Mesendoderm (in vitro differentiated cells): ENCODE measurements at regions not wholly inside any gene's neighbourhood (a gene's known extent, or its start where the extent isn't known, plus 50 kb on each side); places are given as distances from the start of the nearest gene placed in this dataset.

ENCODE experiments used
- DNase-seq: peaks from one replicate; pipeline ENCODE4 v3.0.0; 2013
- H2AK5ac ChIP-seq: 2 replicates; pipeline ENCODE4 v1.6.1; 2013; ENCODE audit warnings: low read length, inconsistent platforms
- H2BK120ac ChIP-seq: 2 replicates; pipeline ENCODE4 v1.6.1; 2013; ENCODE audit warnings: low read depth, mild to moderate bottlenecking, low read length, moderate library complexity, mixed read lengths
- H2BK15ac ChIP-seq: replicated peaks from 2 replicates; pipeline ENCODE4 v1.6.1; 2013; ENCODE audit warnings: low read depth, mild to moderate bottlenecking, moderate library complexity
- H2BK5ac ChIP-seq: 2 replicates; pipeline ENCODE4 v1.6.1; 2013; ENCODE audit warnings: low read length, inconsistent platforms
- H3K18ac ChIP-seq: 2 replicates; pipeline ENCODE4 v1.6.1; 2013; ENCODE audit warnings: mild to moderate bottlenecking, low read length, mixed read lengths
- H3K23ac ChIP-seq: one replicate; pipeline ENCODE4 v1.6.1; 2013; ENCODE audit warnings: low read length
- H3K27ac ChIP-seq: 2 replicates; pipeline ENCODE4 v1.5.1; 2013; ENCODE audit warnings: low read depth, mild to moderate bottlenecking, inconsistent platforms, low read length, moderate library complexity
- H3K27me3 ChIP-seq: 2 replicates; pipeline ENCODE4 v1.6.1; 2013; ENCODE audit warnings: low read length, control low read depth, mild to moderate bottlenecking, inconsistent platforms; ENCODE audit not compliant: insufficient read depth, poor library complexity
- H3K36me3 ChIP-seq: 2 replicates; pipeline ENCODE4 v1.6.1; 2013; ENCODE audit warnings: low read length, inconsistent platforms; ENCODE audit not compliant: control insufficient read depth, insufficient read depth
- H3K4ac ChIP-seq: one replicate; pipeline ENCODE4 v1.6.1; 2013; ENCODE audit warnings: low read depth, mild to moderate bottlenecking, low read length, moderate library complexity
- H3K4me1 ChIP-seq: 2 replicates; pipeline ENCODE4 v1.6.1; 2013; ENCODE audit warnings: low read depth, low read length, inconsistent platforms; ENCODE audit not compliant: control insufficient read depth
- H3K4me2 ChIP-seq: 2 replicates; pipeline ENCODE4 v1.6.1; 2013; ENCODE audit warnings: low read length
- H3K4me3 ChIP-seq: 2 replicates; pipeline ENCODE4 v1.5.1; 2013; ENCODE audit warnings: mild to moderate bottlenecking, low read length
- H3K56ac ChIP-seq: one replicate; pipeline ENCODE4 v1.6.1; 2013; ENCODE audit warnings: low read length
- H3K79me1 ChIP-seq: 2 replicates; pipeline ENCODE4 v1.6.1; 2013; ENCODE audit warnings: low read length, inconsistent platforms
- H3K79me2 ChIP-seq: 2 replicates; pipeline ENCODE4 v1.6.1; 2013; ENCODE audit warnings: mild to moderate bottlenecking, low read length; ENCODE audit not compliant: control insufficient read depth, insufficient read depth
- H3K9ac ChIP-seq: 2 replicates; pipeline ENCODE4 v1.6.1; 2013; ENCODE audit warnings: low read length, inconsistent platforms
- H4K5ac ChIP-seq: one replicate; pipeline ENCODE4 v1.6.1; 2013; ENCODE audit warnings: low read length
- H4K8ac ChIP-seq: one replicate; pipeline ENCODE4 v1.6.1; 2013; ENCODE audit warnings: low read depth, mild to moderate bottlenecking, control low read depth, low read length, moderate library complexity
- WGBS: extraction: QIAGEN DNeasy Blood & Tissue Kit; methylation state at CpG from one replicate; pipeline ENCODE4 v1.1.7; 2013; ENCODE audit warnings: low lambda C conversion rate, missing lambda C conversion rate; ENCODE audit not compliant: insufficient coverage; ENCODE audit errors: extremely low coverage; 5-methylcytosine and 5-hydroxymethylcytosine counted together

GRCh38 chr6:152909241-152909640, 73.6 kb downstream of the FBXO5 start:
- H2BK15ac ChIP-seq = no peak overlapping the region
- no peak overlapping the region for H3K18ac ChIP-seq
- H3K23ac ChIP-seq = no peak overlapping the region
- H3K56ac ChIP-seq = no peak overlapping the region
- no peaks in the 10 kb centered on the region for H3K79me2 ChIP-seq
- DNase-seq = no peak
- no peak overlapping the region for H2AK5ac ChIP-seq
- H3K4me3 ChIP-seq = no peak overlapping the region
- H4K5ac ChIP-seq = no peak overlapping the region
- H2BK120ac ChIP-seq = no peak overlapping the region
- no peaks in the 10 kb centered on the region for H3K27me3 ChIP-seq
- H3K9ac ChIP-seq = no peak overlapping the region
- no peaks in the 10 kb centered on the region for H3K4me1 ChIP-seq
- no peak overlapping the region for H4K8ac ChIP-seq
- H3K4me2 ChIP-seq = no peak overlapping the region
- H3K79me1 ChIP-seq = no peaks in the 10 kb centered on the region
- no peak overlapping the region for H3K27ac ChIP-seq
- no CpG with 5 or more reads among the region's 2 CpGs for WGBS
- H3K36me3 ChIP-seq = no peaks in the 10 kb centered on the region
- no peak overlapping the region for H2BK5ac ChIP-seq
- no peak overlapping the region for H3K4ac ChIP-seq

- H2BK15ac ChIP-seq = no peak overlapping the region
- WGBS = no CpG with 5 or more reads among the region's 1 CpG
- no peak overlapping the region for H3K23ac ChIP-seq
These were observed 66.8 kb downstream of the FBXO5 start for GRCh38 chr6:152916035-152916434.

GRCh38 chr6:152918991-152919390, 63.9 kb downstream of the FBXO5 start:
- no peak overlapping the region for H3K4me3 ChIP-seq
- no peak overlapping the region for H4K5ac ChIP-seq
- no peak overlapping the region for H3K27ac ChIP-seq
- H2BK5ac ChIP-seq = no peak overlapping the region
- DNase-seq = no peak
- no peak overlapping the region for H3K4ac ChIP-seq
- H3K4me1 ChIP-seq = no peaks in the 10 kb centered on the region
- no peak overlapping the region for H4K8ac ChIP-seq
- H2BK120ac ChIP-seq = no peak overlapping the region
- no peak overlapping the region for H2AK5ac ChIP-seq
- H3K23ac ChIP-seq = no peak overlapping the region
- H3K9ac ChIP-seq = no peak overlapping the region
- no peak overlapping the region for H3K56ac ChIP-seq
- no peaks in the 10 kb centered on the region for H3K36me3 ChIP-seq
- H3K27me3 ChIP-seq = no peaks in the 10 kb centered on the region
- no peak overlapping the region for H2BK15ac ChIP-seq
- WGBS = no CpG with 5 or more reads among the region's 3 CpGs
- no peaks in the 10 kb centered on the region for H3K79me2 ChIP-seq
- no peak overlapping the region for H3K4me2 ChIP-seq
- no peaks in the 10 kb centered on the region for H3K79me1 ChIP-seq
- no peak overlapping the region for H3K18ac ChIP-seq

More at GRCh38 chr6:152916035-152916434, 66.8 kb downstream of the FBXO5 start:
- no peak overlapping the region for H4K5ac ChIP-seq
- no peaks in the 10 kb centered on the region for H3K36me3 ChIP-seq
- no peak overlapping the region for H3K56ac ChIP-seq
- H3K27me3 ChIP-seq = no peaks in the 10 kb centered on the region
- no peak overlapping the region for H4K8ac ChIP-seq
- no peaks in the 10 kb centered on the region for H3K79me1 ChIP-seq
- no peak overlapping the region for H3K4me2 ChIP-seq
- no peaks in the 10 kb centered on the region for H3K79me2 ChIP-seq
- H3K18ac ChIP-seq = no peak overlapping the region
- H2BK5ac ChIP-seq = no peak overlapping the region
- DNase-seq = no peak
- H3K9ac ChIP-seq = no peak overlapping the region
- no peaks in the 10 kb centered on the region for H3K4me1 ChIP-seq
- no peak overlapping the region for H2AK5ac ChIP-seq
- H3K4me3 ChIP-seq = no peak overlapping the region
- H2BK120ac ChIP-seq = no peak overlapping the region
- no peak overlapping the region for H3K27ac ChIP-seq
- no peak overlapping the region for H3K4ac ChIP-seq

- no peak overlapping the region for H3K56ac ChIP-seq
- no peak overlapping the region for H3K9ac ChIP-seq
- no peak overlapping the region for H4K5ac ChIP-seq
- H3K4ac ChIP-seq = no peak overlapping the region
- no peak overlapping the region for H2BK5ac ChIP-seq
- H3K79me1 ChIP-seq = no peaks in the 10 kb centered on the region
- no CpG with 5 or more reads among the region's 3 CpGs for WGBS
- no peak overlapping the region for H2AK5ac ChIP-seq
- DNase-seq = no peak
- H4K8ac ChIP-seq = no peak overlapping the region
- no peaks in the 10 kb centered on the region for H3K36me3 ChIP-seq
- H2BK120ac ChIP-seq = no peak overlapping the region
- H3K4me1 ChIP-seq = no peaks in the 10 kb centered on the region
- H3K4me3 ChIP-seq = no peak overlapping the region
- no peaks in the 10 kb centered on the region for H3K79me2 ChIP-seq
- no peak overlapping the region for H3K23ac ChIP-seq
- H3K27ac ChIP-seq = no peak overlapping the region
- H3K18ac ChIP-seq = no peak overlapping the region
- H3K27me3 ChIP-seq = no peaks in the 10 kb centered on the region
- no peak overlapping the region for H3K4me2 ChIP-seq
- H2BK15ac ChIP-seq = no peak overlapping the region
These were observed 62.8 kb downstream of the FBXO5 start for GRCh38 chr6:152920016-152920415.
